CD4-positive, alpha-beta T cell treated with Interleukin-1 beta for 1 hour (primary cell): ENCODE measurements at regions not wholly inside any gene's neighbourhood (a gene's known extent, or its start where the extent isn't known, plus 50 kb on each side); places are given as distances from the start of the nearest gene placed in this dataset.
A peak's percentile ranks its signal among the peaks of the same experiment; 100 is the strongest.

Experiments
- DNase-seq, 2 donors: peaks; one replicate each; pipeline ENCODE4 v3.0.0-alpha.2; 2020 to 2022

DNA sequence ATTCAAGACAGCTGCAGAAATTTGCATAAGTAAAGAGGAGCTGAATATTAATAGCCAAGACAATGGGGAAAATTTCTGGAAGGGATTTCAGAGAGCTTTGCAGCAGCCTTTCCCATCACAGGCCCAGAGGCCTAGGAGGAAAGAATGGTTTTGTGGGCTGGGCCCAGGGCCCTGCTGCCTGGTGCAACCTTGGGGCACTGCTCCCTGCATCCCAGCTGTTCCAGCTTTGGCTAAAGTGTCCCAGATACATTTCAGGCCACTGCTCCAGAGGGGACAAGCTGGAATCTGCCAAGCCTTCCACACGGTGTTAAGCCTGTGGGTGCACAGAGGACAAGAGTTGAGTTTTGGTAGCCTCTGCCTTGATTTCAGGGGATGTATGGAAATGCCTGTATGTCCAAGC is 185.6 kb upstream of the SFRP2 start:
- no peak for DNase-seq

DNA sequence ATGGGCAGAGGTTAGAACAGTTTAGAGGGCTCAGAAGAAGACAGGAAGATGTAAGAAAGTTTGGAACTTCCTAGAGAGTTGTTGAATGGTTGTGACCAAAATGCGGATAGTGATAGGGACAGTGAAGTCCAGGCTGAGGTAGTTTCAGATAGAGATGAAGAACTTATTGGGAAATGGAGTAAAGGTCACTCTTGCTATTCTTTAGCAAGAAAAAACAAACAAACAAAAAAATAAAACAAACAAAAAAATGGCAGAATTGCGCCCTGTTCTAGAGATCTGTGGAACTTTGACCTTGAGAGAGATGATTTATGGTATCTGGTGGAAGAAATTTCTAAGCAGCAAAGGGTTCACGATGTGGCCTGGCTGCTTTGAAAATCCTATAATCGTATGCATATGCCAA is 185.1 kb upstream of the SFRP2 start:
- no peak for DNase-seq

DNA sequence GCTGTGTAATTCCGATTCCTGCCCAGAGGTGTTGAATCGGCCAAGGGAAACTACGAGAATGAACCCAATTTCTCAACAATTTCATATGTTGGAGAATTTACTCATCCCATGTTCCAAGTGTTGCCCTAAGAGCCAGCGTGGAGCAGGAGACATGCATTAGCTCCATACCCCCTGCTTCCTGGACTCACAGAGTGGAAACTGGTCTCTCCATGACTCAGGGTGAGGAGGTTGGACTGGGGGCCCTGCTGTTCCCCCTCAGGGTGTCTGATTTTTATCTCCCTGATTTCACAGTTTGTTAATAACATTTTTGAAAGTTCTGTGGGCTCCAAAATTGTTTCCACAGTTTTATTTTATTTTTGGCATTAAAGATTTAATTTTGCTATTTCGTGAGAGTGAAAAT is 183.0 kb upstream of the SFRP2 start:
- DNase-seq, result no peak

DNA sequence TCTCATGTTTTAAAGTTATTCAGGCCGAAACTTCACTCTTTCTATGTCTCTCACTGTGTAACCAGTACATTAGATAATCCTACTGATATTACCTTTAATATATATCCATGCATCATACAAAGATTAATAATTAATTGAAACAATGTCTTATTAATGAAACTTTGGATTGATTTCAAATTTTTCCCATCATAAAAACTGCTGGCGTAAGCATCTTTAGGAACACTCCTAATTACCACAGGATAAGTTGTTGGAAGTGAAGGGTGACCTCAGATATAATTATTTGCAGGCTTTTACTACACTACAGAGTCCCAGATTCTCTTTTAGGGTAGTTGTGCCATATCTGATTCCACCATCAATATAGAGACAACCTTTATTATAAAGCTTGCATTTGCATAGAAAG is 181.3 kb upstream of the SFRP2 start:
- DNase-seq, result no peak

DNA sequence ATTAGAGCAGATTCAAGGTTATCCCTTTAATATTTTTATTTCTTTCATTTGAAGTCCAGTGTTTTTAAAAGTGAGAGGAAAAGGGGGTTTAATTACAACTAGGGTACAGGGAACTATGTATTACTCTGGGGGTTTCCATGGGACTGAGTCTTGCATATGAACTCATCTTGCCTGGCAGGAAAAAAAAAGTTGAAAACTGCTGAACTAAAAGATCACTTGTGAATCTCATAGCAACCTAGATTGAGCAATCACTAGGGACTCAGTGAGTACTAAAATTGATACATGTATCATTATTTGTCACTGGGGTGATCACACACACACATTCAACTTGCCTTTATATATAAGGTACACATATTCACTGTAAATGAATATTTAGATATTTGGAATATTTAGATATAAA is 180.7 kb upstream of the SFRP2 start:
- DNase-seq, result no peak

DNA sequence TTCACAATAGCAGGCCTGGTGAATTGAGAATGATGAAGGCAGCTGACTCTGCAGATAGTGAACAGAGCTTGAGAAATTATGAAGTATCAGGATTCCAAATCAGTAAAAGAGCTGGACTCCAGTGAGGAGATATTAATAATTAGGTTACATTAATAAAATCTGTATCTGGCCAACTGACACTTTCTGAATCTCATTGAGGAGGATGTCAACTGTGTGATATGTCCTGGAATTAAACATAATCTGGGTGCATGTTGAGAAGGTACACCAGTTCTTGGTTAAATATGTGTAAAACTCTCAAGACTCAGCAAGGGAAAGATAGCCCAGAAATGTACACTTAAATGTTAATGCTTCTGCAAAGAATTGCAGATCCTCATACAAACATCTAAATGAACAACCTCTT is 177.8 kb upstream of the SFRP2 start:
- DNase-seq, result no peak

DNA sequence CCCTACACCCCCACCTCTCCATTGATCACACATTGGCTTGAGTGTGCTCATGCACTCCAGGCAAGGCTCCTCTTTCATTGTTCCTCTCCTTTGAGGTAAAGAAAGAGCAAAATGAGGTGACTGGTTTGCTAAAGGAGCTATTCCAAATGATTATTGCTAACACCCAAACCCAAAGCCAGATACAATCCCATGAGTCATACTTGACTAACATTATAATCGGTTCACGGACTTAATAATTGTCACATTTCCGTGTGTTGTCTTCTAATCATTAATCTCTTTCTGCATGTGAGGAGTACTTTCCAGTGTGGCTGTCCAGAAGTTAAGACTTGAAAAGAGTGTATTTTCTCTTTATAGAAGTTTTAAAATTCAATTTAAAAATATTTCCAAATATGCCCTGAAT is 174.3 kb upstream of the SFRP2 start:
- no peak for DNase-seq

DNA sequence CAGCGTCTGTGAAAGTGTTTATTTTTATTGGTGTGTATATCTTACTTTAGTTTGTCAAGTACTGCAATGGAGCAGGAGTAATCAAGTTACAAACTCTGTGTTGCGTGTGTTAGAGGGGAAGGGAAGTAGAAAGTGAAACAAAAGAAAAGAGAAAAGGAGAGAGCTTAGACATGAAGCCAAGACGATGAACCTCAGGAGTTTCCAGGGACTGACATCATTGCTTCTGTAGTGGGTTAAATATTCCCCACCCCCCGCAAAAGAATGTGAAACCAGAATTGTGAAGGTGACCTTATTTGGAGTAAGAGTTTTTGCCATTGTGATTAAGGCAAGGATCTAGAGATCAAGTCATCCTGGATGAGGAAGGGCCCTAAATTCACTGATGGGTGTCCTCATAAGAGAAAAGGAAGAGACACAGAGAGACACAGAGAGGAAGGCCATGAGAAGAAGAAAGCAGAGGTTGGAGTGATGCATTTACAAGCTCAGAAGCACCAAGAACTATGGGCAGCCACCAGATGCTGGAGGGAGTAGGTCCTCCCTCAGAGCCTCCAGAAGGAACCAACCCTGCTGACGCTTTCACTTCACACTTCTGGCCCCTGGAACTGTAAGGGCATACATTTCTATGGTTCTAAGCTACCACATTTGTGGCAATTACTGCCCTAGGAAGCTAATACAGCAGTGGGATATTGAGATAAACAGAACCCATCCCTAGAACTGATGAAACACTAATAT is 173.6 kb upstream of the SFRP2 start:
- DNase-seq, result peak in 1 of 2 donors; percentile 7

DNA sequence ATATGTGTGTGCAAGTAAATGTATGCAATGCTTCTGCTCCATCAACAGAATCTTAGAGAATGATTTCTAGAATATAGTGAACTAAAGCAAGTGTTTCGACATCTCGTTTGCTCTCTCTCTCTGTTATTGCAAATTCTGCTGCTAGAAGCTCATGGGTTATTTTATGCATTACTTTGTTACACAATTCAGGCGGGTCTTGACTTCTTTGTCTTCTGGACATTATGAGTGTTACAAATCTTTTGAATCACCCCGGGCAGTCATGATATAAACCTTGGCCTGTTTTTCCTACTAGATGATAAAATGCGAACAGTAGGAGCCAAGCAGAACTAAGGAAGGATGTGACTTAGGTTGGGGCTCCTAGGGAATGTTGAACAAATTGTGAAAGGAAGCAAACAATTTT is 166.4 kb upstream of the SFRP2 start:
- no peak for DNase-seq

DNA sequence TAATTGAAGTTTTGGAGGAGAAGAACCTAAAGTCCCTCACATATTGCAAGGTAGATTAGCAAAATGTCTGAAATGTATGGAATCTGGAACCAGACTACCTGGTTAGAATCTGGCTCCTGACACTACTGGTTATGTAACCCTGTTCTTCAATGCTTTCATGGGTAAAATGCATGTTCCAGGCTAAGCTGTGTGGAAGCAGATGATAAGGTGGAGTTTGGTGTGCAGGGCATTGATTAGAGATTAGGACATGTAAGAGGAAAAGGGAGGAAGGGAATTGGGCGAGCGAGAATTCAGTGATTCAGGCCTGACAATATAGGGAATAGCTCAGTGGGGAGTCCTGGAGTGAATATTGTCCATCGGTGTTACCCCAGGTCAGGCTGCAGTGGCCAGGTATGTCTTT is 165.8 kb upstream of the SFRP2 start:
- DNase-seq, result no peak

DNA sequence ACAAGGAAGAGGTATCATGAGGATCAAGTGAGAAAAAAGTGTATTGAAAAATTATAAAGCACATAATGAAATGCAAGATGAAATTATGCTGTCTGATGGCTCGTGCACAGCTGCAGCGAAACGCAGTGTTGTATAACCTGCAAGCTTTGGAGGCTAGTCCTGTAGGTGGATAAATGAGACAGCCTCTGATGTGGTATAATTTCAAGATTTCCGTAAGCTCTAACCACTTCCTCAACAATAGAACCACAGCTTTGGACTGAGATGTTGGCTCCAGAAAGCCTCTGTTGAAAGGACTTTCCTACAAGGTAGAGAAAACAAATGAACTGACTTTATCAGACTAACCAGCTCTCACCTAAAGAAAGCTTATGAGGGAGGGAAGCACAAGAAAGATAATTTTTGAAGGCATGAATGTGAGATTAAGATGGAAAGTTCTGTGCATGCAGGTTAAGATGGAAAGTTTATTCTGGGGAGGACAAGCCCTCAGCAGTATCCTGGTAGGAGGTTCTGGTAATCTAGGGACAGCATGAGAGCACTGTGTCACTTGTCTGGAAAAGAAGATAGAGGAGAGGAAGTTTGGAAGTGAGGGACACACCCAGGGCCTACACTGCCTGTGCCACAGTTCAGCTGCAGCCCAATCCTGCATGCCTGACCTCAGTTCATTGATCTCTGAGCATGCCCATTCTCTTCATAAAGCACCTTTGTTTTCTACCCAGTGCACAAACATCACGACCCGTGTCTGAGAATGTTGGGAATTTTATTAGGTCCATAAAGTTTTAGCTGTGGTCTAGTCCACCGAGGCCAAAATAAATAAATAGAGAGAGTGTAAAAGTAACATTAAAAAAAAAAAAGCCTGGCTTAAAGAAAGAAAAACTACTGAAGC is 161.5 kb upstream of the SFRP2 start:
- peak in 1 of 2 donors; percentile 26 for DNase-seq

DNA sequence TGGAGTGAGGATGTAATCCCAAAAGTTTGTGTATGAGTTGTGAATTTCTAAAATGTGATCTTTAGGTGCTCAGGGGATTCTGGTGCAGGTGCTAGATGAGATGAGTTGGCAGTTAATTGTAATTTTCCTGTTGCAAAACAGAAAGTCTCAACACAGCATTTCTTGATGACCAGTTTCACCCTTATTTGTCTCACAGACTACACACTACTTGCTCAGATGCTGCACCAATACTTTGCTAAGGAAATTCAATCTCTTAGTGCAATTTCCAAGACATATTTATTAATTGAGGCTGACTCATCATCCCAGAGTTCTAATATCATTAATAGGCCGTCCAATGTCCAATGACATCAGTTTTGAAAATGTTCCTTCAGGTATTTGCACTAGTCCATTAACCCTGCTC is 159.2 kb upstream of the SFRP2 start:
- no peak for DNase-seq

DNA sequence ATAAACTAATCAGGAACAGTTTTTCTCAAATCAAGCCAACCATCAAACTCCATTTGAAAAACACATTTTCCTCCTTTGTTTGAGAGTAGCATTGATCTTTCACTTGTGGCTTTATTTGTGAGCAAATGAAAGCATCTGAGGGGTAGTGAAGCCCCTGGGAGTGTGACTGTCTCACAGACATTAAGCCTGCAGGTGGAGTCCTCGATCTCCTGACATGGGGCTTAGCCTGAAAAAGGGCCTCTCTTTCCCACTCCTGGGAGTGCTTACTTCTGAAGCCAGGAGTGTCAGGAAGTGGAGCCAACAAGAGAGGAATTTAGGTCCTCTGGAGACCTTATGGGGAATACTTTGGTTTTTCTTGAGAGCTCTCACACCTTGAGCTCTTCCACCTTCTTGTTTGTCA is 158.2 kb upstream of the SFRP2 start:
- no peak for DNase-seq

DNA sequence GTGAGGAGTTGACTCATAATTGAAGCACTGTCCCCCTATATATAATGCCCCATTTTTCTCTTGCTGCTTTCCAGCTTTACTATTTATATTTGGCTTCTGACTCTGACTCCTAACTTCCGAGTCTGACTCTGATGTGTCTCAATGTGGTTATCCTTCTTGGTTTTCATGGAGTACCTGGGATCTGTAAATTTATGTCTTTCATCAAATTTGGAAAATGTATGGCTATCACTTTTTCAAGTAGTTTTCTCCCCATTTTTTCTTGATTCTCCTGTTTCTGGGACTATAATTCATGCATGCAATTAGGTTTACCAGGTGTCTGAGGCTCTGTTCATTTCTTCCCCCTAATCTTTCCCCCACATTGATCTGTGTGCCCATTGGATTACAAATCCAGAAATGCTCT is 156.8 kb upstream of the SFRP2 start:
- no peak for DNase-seq

DNA sequence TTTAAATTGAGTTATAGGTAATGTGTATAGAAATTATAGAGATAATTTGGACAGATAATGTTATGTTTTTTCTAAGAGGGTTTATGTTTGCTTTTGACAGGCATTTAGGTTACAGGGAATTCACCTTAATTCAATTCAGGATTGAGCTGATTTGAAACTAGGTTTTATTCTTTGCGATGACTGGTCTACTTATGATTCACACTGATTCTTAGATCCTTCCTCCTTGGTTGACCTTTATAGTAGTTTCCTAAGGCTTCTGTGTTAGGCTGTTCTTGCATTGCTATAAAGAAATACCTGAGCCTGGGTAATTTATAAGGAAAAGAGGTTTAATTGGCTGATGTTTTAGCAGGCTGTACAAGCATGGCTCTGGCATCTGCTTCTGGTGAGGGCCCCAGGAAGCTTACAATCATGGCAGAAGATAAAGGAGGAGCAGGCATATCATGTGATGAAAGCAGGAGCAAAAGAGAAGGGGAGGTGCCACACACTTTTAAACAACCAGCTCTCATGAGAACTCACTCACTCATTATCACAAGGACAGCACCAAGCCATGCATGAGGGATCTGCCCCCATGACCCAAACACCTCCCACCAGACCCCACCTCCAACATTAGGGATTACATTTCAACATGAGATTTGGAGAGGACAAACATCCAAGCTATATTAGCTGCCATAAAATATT is 155.0 kb upstream of the SFRP2 start:
- no peak for DNase-seq

DNA sequence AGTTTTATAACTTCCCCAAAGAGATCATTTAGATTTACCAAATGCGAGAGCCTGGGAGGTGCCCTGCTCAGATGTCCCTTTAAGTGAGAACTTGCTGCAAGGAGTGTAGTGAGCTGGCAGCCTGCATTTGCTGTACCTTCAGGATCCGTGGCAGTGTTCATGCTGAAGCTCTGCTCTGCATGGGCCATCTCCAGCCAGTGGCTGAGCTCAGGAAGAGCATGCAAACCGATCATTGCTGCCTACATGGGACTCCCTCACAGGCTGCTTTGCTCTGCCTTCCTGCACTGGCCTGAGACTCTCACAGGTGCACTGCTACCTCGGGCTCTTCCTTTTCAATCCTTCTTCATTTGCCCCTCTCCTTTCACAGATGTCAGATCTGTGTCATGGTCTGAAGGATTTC is 152.0 kb upstream of the SFRP2 start:
- DNase-seq, result no peak

DNA sequence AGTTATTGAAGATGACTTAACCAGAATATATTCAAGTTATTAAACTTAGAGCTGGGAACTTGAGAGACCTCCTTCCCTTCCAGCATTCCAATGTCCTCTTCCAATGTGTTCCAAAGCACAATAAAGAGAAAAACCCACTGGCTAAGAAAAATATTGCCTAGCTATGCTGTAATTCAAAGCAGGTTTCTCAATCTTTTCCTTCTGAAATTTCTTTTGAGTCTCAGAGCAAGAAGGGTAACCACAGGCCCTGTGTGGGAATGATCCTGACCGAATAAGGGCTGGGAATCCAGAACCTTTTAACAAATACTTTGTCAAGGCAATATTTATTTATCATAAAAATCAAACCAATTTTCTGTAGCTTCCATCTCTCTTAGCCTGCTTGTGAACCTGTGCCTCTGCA is 150.7 kb upstream of the SFRP2 start:
- DNase-seq, result no peak

DNA sequence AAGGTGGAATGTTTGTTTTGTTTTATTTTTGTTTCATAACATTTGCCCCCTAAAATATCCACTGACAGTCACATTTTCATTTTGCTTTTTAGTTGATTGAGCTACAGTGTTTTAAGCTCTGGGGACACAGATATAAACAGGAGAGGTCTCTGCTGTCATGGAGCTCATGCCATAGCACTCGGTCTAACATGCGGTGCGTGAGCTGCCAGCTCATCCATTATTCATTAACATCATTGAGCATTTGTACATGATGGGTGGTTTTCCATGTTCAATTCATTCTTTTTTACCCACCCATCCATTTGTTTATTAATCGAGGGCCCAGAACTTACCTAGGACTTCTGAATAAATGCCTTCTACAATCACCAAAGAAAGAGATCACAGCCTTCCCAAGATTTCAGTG is 150.1 kb upstream of the SFRP2 start:
- DNase-seq, result no peak

DNA sequence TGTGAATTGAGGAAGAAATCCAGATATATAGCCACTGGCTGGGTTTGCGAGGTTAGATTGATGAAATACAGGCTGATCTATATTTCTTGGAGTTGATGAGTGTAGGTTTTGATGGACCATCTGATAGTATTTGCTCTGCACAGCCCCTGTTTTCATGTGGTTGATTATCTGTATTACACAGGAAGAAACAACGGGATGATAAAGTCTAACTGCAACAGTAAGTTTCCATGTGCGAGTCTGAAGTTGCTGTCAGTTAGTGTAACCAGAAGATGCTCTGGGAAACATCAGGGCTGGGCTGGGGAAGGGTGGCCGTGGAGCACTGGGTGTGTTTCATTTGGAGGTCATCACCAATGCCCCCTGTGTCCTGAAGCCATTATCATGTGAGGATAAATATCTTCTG is 148.4 kb upstream of the SFRP2 start:
- DNase-seq, result no peak

DNA sequence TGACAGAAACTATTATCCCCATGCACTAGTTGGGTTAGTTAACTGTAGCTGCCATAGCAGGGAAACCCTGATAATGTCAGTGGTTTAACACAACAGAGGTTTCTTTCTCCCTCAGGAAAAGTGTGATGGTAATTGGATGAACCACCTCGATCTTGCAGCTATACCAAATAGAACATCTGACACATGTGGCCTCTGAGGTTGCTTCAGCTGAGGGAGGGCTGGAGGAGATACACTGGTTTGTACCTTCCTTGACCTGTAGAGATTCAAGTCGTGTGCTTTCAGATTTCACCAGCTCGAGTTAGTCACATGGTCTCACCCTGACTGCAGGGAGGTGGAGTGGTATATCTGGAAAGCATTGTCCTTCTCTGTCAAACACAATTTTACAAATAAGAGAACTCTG is 147.2 kb upstream of the SFRP2 start:
- no peak for DNase-seq

DNA sequence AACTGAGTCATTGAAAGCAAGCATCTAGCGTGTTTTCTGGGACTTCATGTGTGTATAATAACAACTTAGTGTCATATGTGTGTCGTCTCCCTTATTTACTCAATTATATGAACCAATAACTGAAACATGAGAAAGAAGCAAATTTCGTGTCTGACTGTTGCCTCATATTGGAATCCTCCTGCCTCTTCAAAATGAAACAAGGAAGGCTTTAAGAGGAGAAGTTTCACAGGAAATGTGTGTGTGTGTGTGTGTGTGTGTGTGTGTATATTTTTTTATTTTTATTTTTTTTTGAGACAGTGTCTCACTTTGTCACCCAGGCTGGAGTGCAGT is 145.8 kb upstream of the SFRP2 start:
- no peak for DNase-seq

DNA sequence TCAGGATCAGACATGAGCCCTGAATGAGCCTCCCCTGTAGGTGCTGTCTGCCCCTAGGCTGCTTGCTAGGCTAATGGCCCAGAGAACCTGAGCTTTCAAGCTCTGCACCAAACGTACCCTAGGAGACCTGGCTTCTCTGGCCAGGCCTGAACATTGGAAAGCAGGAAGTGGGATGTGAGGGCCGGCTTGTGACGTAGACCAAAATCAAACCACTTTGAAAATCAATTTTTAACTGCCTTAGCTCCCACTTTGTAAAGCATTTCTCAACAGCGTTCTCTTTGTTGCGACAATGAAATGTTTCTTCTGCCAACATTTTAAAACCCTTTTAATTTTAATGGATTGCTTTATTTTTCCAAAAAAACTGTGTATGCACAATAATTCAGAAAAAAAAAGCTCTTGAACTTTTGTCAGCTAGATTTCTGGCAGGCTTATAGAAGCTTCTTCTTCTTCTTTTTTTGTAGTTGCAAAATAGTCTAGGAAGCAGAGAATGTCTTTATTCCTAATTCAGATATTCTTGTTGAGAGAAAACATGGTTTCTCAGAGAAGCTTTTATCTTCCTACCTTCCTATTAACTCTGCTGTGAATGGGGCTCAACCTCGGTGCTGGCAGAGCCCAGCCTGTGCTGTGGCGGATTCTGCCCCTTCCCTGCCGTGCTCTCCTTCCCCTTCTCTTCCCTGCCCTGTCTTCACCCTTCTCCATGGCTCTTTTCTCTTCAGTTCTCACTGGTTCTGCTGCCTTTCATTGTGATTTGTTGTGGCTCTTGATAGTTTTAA is 145.2 kb upstream of the SFRP2 start:
- DNase-seq, result no peak

DNA sequence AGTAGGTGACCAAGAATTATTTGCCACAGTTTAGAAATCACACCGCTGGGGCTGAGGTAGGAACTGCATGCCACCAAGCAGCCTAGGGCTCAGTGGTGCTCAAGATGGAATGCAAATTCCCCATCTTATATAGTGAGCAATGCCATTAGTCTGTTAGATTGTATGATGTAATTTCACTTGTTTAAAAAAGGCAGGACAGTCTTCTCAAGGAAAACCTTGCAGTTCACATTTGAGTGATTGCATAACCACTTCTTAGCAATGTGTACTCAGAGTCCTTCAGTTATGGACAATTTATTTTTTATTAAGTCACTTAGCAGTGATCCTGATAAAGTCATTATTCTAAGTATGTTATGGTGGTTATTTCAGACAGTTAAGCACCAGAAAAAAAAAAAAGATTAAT is 142.9 kb upstream of the SFRP2 start:
- DNase-seq, result no peak
